Hippocampal formation (tissue), 2 donors: ENCODE measurements at regions not wholly inside any gene's neighbourhood (a gene's known extent, or its start where the extent isn't known, plus 50 kb on each side); places are given as distances from the start of the nearest gene placed in this dataset.

ENCODE experiments used
- DNase-seq, 2 donors: peaks; one replicate each; lab custom pipeline; 2025; lab: John Stamatoyannopoulos, UW

DNA sequence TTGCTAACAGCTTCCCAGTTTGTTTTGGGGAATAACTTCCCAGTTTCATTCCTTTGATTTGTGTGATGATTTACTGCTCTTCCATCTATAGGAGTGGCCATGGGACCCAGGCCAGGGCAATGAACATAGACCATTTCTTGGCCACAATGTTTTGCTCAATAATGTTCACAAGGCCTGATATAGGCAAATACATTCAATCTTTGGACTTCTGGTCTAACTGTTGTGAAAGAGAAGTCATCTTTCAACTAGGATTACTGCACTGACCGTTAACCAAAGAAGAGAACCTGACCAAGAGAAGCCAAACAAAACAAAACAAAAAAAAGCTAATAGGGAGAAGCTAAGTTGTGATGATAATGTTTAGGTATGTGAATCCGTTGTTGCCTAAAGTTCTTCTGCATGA, 221.8 kb upstream of the SUCLG2 start:
- DNase-seq, result no peak

DNA sequence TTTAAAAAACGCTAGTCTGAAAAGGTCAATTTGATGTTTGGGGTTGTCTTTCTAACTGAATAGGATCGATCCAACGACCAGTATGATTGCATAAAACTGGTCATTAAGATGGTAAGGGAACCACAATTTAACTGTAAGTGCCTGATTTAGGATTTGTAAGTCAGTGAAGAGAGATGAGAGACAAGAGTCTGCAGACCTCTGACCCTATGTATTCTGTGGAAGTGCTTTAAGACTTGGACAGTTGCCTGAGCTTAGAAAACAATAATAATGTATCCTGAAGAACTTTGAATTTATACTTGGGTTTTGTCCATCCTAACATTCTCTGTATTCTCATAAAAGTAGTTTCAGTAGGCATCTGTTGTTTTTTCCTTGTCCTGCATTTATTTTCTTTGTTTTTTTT, 221.4 kb upstream of the SUCLG2 start:
- DNase-seq, result no peak

- no peak for DNase-seq
Observed at GRCh38 chr3:67875338-67875737, 220.9 kb upstream of the SUCLG2 start.

DNA sequence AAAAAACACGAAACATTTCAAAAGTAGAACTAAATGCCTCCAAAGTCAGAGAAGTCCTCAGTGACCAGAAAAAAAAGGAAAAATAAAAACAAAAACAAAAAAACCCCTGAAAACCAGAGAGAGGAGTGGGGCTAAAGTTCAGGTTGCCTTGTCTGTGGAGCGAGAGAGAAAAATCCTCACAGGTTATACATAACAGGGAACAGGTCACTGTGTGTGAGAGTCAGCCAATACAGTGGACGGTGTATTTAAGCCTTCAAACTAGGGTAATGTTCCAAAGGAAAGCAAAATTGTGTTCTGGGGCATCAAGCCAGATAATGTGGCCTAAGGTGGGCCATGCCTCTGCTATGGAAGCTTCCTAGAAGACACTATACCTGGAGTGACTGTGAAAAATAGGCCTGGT, 216.1 kb upstream of the SUCLG2 start:
- DNase-seq, result no peak

DNA sequence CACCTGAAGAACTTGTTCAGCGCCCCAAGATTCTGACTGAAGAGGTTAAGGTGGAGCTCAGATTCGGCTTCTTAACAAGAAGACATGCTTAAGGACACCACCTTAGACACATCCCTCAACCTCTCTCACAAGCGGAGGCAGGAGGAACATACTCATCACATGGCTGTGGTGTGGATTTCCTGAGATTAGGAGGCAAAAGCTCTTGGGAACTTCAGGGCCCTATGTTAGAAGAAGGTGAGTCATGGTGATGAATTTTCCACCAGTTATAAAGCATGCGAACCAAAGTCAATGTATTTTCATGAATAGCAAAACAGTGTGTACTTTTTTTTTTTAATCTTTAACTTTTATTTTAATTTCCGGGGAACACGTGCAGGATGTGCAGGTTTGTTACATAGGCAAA, 212.2 kb upstream of the SUCLG2 start:
- DNase-seq, result no peak

DNA sequence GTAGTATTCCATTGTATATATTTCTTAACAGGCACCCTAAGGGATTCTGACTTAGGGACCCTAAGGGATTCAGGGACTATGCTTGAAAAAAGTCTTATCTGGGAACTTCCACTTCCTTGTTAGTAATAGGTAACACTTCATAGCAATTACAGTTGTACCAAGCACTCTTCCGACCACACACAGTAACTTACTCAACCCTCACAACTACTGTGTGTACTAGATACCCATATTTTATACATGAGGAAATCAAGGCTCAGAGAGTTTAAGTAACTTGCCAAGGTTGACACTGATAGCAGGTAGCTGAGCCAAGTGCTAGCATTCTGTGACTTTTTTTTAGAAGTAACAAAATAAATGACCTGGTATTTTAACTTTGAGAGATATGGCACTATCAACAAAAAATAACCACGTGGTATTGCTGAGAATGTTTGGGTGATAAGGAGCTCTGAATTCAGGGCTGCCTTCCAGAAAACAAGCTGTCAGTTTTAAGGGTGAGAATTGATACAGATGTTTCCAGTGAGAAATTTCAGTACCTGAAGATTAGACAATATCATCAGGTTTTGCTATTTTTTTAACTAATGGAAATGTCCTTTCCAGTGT, 210.3 kb upstream of the SUCLG2 start:
- no peak for DNase-seq

DNA sequence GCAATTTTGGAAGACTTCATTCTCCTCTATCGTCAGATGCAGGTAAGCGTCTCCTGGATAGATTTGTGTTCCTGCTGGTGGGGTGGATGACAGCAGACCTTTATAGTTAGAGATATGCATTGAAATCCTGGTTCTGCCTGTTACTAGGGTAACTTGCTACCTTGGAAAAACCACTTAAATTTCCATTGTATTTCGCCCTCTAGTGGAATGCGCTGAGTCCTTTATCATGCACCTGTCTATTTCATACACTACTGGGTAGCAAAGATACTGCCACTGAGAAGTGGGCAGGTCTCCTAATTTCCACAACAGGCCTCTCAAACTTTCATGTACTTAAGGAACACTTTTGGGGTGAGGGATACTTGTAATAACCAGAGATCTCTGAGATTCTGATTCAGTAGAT, 209.5 kb upstream of the SUCLG2 start:
- DNase-seq, result no peak

GRCh38 chr3:67860429-67860828, 206.0 kb upstream of the SUCLG2 start:
- no peak for DNase-seq

- DNase-seq, result no peak
Observed at GRCh38 chr3:67858492-67858891, 204.1 kb upstream of the SUCLG2 start.

- DNase-seq, result no peak
Observed at GRCh38 chr3:67856718-67857117, 202.3 kb upstream of the SUCLG2 start.

- no peak for DNase-seq
Observed at GRCh38 chr3:67854663-67855062, 200.3 kb upstream of the SUCLG2 start.

DNA sequence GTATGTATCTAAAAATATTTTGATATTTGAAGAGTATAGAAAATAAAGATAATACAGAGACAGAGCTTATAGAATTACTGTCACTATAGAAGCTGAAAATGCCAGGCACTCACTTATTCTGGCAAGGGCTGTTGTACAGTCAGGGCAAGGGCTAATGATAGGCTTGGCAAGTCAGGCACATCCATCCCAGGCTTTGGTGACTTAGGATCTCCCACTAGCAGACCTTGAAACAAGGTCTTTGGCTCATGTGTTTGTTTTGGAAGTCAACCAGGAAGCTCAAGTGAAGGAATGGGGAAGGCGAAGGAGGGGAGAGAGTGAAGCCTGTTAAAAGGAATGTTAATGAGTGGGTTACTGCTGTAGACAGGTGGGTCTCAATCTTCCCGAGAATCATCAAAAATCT, 199.1 kb upstream of the SUCLG2 start:
- no peak for DNase-seq

- no peak for DNase-seq
Observed at GRCh38 chr3:67848299-67848698, 193.9 kb upstream of the SUCLG2 start.

GRCh38 chr3:67846166-67846565, 191.8 kb upstream of the SUCLG2 start:
- DNase-seq, result no peak

- no peak for DNase-seq
Observed at GRCh38 chr3:67832817-67833216, 178.4 kb upstream of the SUCLG2 start.

GRCh38 chr3:67831262-67831661, 176.8 kb upstream of the SUCLG2 start:
- DNase-seq, result no peak

DNA sequence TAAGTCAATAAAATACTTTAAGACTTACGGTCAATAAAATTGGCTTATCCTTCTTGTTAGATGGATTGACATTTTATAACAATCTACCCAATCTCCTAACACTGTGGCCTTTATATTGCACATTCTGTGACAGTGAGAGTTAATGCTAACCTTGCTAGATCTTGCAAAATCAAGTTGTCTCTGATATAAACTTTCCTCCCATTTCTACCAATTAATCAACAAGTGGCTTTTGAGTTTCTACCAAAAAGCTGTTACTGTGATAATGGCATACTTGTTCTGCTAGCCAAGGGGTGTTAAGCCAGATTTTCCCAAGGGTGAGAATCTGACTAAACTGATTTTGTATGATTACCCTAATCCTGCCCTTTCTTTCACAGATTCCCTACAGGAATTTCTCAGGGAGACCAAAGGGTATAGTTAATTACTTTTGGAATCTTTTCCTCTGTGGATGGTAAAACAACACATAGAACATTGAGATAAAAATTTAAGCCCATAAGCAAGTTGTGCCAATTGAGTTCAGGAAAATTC, 174.1 kb upstream of the SUCLG2 start:
- DNase-seq, result no peak

- no peak for DNase-seq
Observed at GRCh38 chr3:67821135-67821534, 166.7 kb upstream of the SUCLG2 start.

DNA sequence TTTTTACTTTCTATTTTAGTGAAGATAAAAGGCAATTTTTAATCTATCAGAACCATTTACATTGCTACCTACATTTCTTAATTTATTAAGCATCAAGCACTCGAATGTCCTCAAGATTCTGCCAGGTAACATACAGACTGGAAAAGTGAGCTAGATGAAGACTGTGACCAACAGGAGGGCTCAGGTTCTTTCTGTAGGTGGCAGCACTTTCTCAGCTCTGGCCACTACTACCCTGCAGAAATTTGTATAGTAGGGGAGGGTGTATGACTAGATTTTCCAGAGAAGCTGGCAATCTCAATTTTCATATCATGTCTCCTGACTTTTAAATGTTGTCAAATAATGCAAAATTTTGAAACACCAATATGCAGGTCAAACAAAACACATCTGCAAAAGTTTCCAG, 165.0 kb upstream of the SUCLG2 start:
- no peak for DNase-seq

DNA sequence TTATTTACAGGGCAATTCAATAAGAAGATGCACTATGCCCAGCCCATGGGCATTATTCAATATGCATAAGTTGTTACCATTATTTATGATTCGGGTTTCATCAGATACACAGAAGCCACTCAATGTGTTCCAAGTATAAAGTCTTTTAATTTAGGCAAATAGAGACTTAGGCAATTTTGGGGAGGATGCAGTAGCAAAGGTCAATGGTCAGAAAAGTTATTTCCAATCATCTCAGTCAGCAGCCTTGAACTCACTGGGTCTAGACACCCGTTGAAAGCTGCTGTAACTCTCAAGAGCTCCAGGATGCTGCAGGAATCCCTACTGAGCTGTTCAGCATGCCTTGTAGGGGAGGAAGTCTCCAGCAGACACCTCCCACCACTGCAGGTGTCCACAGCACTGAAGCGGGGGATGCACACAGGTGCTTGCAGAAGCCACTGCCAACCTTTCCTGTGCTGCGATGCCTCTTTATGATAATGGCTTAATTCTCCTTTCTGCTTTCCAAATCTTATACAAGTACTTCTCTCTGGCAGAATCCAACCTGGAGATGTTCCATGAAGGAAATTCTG, 155.0 kb upstream of the SUCLG2 start:
- peak in 1 of 2 donors; percentile 5 for DNase-seq

DNA sequence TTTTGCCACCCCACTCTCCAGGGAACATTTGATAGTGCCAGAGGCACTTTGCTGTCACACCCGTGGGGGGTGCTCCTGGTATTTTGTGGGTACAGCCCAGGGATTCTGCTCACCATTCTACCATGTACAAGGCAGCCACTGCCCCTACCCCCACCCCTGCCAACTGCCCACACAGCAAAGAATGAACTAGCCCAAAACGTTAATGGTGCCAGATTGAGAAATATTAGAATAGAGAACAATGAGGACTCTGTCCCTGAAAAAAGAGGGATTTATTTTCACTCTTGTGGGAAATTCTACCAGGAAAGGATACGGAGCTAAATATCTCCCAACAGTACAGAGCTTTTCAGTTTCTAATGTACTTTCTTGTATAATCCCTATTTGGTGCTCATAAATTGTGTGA, 154.5 kb upstream of the SUCLG2 start:
- DNase-seq, result no peak

DNA sequence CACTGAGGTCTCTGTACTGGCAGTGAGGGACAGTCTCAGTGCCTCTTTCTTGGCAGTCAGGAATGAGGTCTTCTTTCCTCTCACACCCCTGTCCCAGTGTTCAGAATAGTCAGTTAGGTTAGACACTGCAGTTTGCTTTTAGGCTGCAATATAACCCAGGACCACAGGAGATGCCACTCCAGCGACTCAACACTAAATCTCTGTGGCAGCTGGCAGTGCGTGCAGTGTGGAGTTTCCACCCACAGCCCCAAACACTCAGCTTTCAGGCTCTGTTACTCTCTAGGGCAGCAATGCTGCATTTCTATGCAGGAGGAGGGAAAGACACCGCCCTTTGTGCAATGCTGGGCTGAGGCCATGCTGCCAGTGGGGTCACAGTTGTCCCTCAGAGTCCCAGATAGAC, 150.2 kb upstream of the SUCLG2 start:
- no peak for DNase-seq

- DNase-seq, result no peak
Observed at GRCh38 chr3:67804089-67804488, 149.7 kb upstream of the SUCLG2 start.

DNA sequence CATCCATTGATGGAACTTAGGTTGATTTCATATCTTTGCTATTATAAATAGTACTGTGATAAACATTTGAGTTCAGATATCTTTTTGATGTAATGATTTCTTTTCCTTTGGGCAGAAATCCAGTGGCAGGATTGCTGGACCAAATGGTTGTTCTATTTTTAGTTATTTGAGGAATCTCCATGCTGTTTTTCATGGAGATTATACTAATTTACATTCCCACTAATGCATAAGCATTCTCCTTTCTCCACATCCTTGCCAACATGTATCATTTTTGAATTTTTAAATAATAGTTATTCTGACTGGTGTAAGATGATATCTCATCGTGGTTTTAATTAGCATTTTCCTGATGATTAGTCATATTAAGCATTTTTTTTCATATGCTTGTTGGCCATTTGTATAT, 144.0 kb upstream of the SUCLG2 start:
- no peak for DNase-seq
